ENCODE measurements at regions not wholly inside any gene's neighbourhood (a gene's known extent, or its start where the extent isn't known, plus 50 kb on each side); places are given as distances from the start of the nearest gene placed in this dataset.

GRCh38 chr16:50941681-50942080 lies 199.8 kb downstream of the CYLD start:
- TF ChIP-seq CTCF (IDR thresholded peaks at IDR 0.05) (no peak), ZFX (IDR thresholded peaks at IDR 0.05; ENCODE audit: borderline replicate concordance) (no peak)
